HL-60 (cell line): ENCODE measurements at regions not wholly inside any gene's neighbourhood (a gene's known extent, or its start where the extent isn't known, plus 50 kb on each side); places are given as distances from the start of the nearest gene placed in this dataset.

Experiments
- DNase-seq, 2 experiments: peaks; one replicate each; pipeline ENCODE4 v3.0.0-alpha.2; 2010 to 2020; ENCODE audit warnings: low read depth in 1 of 2, low spot score in 1 of 2
- H3K27ac ChIP-seq: fragments of 250-450 bp; sonication (Bioruptor Pico); replicated peaks from 2 replicates; pipeline ENCODE4 v1.5.1; 2020; ENCODE audit warnings: mild to moderate bottlenecking, moderate library complexity
- H3K27me3 ChIP-seq: fragments of 250-450 bp; sonication (Bioruptor Pico); 2 replicates; pipeline ENCODE4 v1.5.1; 2021; ENCODE audit warnings: mild to moderate bottlenecking, moderate library complexity; ENCODE audit not compliant: insufficient read depth, poor library complexity, severe bottlenecking
- H3K4me3 ChIP-seq: replicated peaks from 2 replicates; pipeline ENCODE4 v1.5.1; 2011; ENCODE audit warnings: mild to moderate bottlenecking, control low read depth, low read length; ENCODE audit not compliant: insufficient read depth
- CTCF ChIP-seq: IDR thresholded peaks from one replicate; pipeline ENCODE4 v1.5.1; 2011; ENCODE audit warnings: low read length, control low read depth, inconsistent platforms; ENCODE audit not compliant: insufficient read depth
- GABPA ChIP-seq: IDR thresholded peaks from 2 replicates; pipeline ENCODE4 v1.6.1; 2012; ENCODE audit warnings: low read depth
- POLR2AphosphoS5 ChIP-seq: IDR thresholded peaks from 2 replicates; pipeline ENCODE4 v1.6.1; 2012; ENCODE audit warnings: low read depth
- REST ChIP-seq: IDR thresholded peaks from 2 replicates; pipeline ENCODE4 v1.6.1; 2012; ENCODE audit warnings: low read depth; ENCODE audit not compliant: insufficient replicate concordance
- SPI1 ChIP-seq: IDR thresholded peaks from 2 replicates; pipeline ENCODE4 v1.6.1; 2012; ENCODE audit warnings: low read depth, mild to moderate bottlenecking, borderline replicate concordance

- Histone ChIP-seq H3K27ac (no peak overlapping the region), H3K4me3 (no peak overlapping the region), H3K27me3 (no peaks in the 10 kb centered on the region)
- DNase-seq = no peak
- TF ChIP-seq GABPA (no peak), POLR2AphosphoS5 (no peak), CTCF (no peak), REST (no peak), SPI1 (no peak)
These were observed 577.9 kb downstream of the TFAP2B start for GRCh38 chr6:51396583-51396982.

- Histone ChIP-seq H3K27ac (no peak overlapping the region), H3K27me3 (no peaks in the 10 kb centered on the region), H3K4me3 (no peak overlapping the region)
- DNase-seq = no peak
- no peak for TF ChIP-seq GABPA
- no peak for TF ChIP-seq POLR2AphosphoS5
- TF ChIP-seq CTCF = no peak
- no peak for TF ChIP-seq SPI1
- TF ChIP-seq REST = no peak
These were observed 579.5 kb downstream of the TFAP2B start for GRCh38 chr6:51398064-51398705.

GRCh38 chr6:51398793-51399192 is 580.1 kb downstream of the TFAP2B start:
- Histone ChIP-seq H3K4me3 (no peak overlapping the region), H3K27ac (no peak overlapping the region), H3K27me3 (no peaks in the 10 kb centered on the region)
- no peak for DNase-seq
- TF ChIP-seq SPI1 = no peak
- TF ChIP-seq POLR2AphosphoS5 = no peak
- TF ChIP-seq CTCF = no peak
- TF ChIP-seq REST = no peak
- TF ChIP-seq GABPA = no peak
